ENCODE measurements at regions not wholly inside any gene's neighbourhood (a gene's known extent, or its start where the extent isn't known, plus 50 kb on each side); places are given as distances from the start of the nearest gene placed in this dataset.
"Not testable (repeated sequence)": the region's sequence is repeated elsewhere in the genome, so short reads cannot be mapped to it uniquely, and the experiment has no call there.

DNA sequence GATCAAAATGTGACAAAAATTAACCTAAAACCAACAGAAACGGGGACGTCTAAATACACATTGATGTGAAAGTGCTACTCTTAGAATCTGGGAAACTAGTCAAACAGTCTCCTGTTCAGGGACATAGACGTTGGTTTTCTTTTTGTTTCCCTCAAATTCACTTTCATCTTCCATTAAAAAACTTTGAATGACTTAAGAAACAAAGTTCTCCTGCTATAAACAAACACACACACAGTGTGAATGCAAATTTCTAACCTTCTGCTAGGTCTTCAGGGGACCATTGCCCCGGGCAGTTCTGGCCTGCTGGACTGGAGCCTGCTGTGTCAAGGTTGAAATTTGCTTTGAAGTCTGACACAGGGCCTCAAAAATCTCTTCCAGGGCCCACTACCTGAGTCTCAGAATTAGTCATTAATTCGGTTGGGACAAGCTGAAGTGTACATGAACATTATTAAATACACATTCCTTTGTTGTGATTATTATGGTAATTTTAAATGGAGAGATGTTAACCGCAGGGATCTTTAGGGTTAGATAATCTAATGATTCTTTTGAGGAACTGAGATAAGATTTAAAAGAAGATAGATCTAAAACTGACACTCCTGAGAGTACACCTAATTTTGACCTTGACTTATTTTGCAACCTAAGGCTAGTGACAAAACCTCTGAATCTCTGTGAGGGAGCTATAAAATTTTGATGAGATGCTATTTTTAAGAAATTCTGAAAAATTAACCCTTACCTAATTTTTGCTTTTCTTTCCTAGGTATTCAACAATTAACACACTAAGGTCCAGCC, 1260.4 kb downstream of the ROBO1 start:
- no peak for DNase-seq (ENCODE audit: low read depth)

GRCh38 chr3:78511840-78512239, 1256.0 kb downstream of the ROBO1 start:
- no peak for DNase-seq (ENCODE audit: low read depth)

DNA sequence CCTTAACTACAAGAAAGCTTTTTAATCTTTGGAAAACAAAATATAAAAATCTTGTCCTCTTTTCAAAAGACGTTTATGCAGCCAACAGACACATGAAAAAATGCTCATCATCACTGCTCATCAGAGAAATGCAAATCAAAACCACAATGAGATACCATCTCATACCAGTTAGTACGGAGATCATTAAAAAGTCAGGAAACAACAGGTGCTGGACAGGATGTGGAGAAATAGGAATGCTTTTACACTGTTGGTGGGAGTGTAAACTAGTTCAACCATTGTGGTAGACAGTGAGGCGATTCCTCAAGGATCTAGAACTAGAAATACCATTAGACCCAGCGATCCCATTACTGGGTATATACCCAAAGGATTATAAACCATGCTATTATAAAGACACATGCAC, 1255.0 kb downstream of the ROBO1 start:
- not testable (repeated sequence) for DNase-seq (ENCODE audit: low read depth)

- DNase-seq (ENCODE audit: low read depth) = no peak
These were observed 1251.4 kb downstream of the ROBO1 start for GRCh38 chr3:78516437-78516836.

DNA sequence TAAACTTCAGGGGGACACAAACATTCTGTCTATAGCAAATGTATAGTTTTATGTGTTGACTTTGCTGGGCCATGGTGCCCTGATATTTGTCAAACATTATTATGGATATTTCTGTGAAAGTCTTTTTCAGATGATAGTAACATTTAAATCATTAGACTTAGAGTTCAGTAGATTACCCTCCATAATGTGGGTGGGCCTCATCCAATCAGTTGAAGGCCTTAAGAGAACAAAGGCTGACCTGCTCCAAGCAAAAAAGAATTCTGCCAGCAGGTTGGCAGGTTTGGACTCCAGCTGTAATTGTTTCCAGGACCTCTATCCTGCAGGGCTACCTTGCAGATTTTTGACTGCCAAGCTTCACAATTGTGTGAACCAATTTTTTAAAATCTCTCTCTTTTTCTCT, 1250.9 kb downstream of the ROBO1 start:
- DNase-seq (ENCODE audit: low read depth) = no peak

- no peak for DNase-seq (ENCODE audit: low read depth)
These were observed 1249.8 kb downstream of the ROBO1 start for GRCh38 chr3:78517965-78518364.

GRCh38 chr3:78519281-78519680, 1248.5 kb downstream of the ROBO1 start:
- DNase-seq (ENCODE audit: low read depth) = no peak

GRCh38 chr3:78529601-78530000, 1238.2 kb downstream of the ROBO1 start:
- DNase-seq (ENCODE audit: low read depth) = no peak

GRCh38 chr3:78540485-78540884, 1227.3 kb downstream of the ROBO1 start:
- no peak for DNase-seq (ENCODE audit: low read depth)

DNA sequence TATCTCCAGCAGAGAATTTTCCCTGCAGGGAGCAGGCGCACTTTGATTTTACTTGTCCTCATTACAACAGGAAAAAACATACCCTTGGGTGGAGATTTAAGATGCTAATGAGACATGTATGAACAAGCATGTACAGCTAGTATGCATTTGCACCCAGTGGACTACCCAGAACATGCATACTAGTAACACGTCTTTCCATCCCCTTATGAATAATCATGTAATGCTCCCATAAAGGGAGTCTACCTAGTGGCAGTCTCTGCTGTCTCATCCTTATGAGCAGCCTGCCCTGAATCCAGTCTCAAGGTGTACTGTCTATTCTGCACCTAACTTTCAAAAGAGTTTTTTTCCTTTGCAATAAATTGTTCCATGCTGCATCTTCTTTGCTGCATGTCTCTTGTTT, 1222.0 kb downstream of the ROBO1 start:
- DNase-seq (ENCODE audit: low read depth) = no peak
